GM13977 (cell line): ENCODE measurements at regions not wholly inside any gene's neighbourhood (a gene's known extent, or its start where the extent isn't known, plus 50 kb on each side); places are given as distances from the start of the nearest gene placed in this dataset.

Experiments used
- DNase-seq: peaks from one replicate; pipeline ENCODE4 v3.0.0; 2012; ENCODE audit warnings: low spot score
- in situ Hi-C: fragments of 300-500 bp; cut with MboI; formaldehyde crosslinking; loops from one replicate; pipeline ENCODE4 v1.12.0; 2022; ENCODE audit warnings: low sequenced_read_pairs, low pct_unique_long_range_greater_than_20kb, mixed read lengths, inconsistent platforms; ENCODE audit not compliant: unreplicated experiment
- TF ChIP-seq, protein P1 (sequence below): IDR thresholded peaks from 2 replicates; pipeline ENCODE4 v1.5.1; 2012; ENCODE audit warnings: mild to moderate bottlenecking, control low read depth; ENCODE audit not compliant: insufficient read depth; ENCODE audit errors: extremely low read depth, missing control alignments

DNA sequence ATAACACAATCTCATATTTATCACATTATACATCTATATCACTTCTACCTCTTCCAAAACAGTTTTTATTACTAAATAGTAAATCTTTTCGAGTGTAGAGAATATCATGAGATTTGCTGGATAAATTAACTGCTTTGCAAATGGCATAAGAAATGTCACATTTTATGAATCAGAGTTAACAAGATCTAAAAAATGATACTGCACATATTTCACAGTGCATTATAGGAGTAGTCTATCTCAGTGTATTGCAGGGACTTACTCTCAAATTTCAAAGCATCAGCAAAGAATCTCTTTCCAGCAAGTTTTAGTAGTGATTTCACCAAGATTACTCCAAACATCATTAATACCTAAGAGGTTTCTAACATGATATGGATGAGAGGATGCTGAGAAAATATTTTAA, 687.1 kb upstream of the SLITRK1 start:
- DNase-seq: no peak
- TF ChIP-seq, protein P1, sequence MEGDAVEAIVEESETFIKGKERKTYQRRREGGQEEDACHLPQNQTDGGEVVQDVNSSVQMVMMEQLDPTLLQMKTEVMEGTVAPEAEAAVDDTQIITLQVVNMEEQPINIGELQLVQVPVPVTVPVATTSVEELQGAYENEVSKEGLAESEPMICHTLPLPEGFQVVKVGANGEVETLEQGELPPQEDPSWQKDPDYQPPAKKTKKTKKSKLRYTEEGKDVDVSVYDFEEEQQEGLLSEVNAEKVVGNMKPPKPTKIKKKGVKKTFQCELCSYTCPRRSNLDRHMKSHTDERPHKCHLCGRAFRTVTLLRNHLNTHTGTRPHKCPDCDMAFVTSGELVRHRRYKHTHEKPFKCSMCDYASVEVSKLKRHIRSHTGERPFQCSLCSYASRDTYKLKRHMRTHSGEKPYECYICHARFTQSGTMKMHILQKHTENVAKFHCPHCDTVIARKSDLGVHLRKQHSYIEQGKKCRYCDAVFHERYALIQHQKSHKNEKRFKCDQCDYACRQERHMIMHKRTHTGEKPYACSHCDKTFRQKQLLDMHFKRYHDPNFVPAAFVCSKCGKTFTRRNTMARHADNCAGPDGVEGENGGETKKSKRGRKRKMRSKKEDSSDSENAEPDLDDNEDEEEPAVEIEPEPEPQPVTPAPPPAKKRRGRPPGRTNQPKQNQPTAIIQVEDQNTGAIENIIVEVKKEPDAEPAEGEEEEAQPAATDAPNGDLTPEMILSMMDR: no peak
- in situ Hi-C loops: no loop called here

DNA sequence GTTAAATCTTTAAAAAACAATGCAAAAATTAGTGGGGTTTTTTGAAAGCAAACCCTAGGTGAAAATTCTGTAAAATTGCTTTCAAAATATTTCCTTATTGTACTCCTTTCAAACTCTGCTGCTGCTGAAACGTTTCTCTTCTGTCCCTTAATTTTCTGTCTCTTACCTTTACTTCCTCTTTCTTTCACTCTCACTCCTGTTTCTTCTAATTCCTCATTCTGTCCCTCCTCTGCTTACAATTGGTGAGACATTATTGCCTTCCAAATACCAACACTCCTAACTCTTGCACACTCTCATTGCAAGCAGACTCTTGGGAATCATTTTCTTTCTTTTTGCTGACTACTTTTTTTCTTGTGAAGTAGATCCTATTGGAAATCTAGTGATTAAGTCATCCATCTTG, 685.6 kb upstream of the SLITRK1 start:
- TF ChIP-seq, protein P1: no peak
- DNase-seq: no peak
- in situ Hi-C loops: no loop called here

- in situ Hi-C loops: no loop called here
- no peak for DNase-seq
- TF ChIP-seq, protein P1: no peak
Observed at GRCh38 chr13:84566780-84567179, 684.5 kb upstream of the SLITRK1 start.

DNA sequence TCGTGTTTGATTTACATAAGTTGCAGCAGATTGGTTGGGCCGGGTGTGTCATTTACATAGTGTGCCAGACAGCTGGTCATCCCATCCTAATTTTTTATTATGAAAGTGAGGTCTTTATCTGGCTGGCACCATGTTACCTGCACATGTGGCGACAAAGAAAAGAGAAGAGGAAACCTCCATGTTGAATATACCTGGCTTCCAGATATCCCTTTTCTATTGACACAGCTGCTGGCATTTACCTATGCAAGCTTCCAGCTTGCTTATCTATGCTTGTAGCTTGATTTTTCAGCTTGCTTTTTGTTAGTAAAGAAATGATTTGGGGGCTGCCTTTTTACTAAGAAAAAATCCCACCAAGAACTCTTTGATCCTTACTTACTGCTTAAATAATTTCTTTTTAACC, 681.3 kb upstream of the SLITRK1 start:
- in situ Hi-C loops: no loop called here
- TF ChIP-seq, protein P1: no peak
- DNase-seq: no peak

GRCh38 chr13:84553227-84553626, 671.0 kb upstream of the SLITRK1 start:
- TF ChIP-seq, protein P1: no peak
- DNase-seq: no peak
- in situ Hi-C loops: no loop called here

DNA sequence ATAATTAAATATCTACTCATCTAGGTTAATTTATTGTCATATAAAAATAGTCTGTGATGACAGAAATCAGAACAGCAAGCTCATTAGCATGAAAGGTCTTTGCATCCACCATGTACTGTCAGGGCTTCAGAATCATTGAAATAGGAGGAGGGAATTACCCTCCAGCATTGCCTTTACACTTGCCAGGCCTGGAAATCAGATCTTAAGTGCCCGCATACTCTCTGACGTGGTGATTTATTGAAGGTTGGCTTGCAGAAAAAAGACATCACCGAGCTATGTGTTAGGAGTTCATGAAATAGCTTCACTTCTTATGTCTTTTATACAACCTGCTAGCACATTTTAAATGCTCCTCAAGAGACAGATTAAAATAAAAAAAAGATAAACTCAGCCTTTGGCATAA, 661.7 kb upstream of the SLITRK1 start:
- DNase-seq: no peak
- TF ChIP-seq, protein P1: no peak
- in situ Hi-C loops: no loop called here

DNA sequence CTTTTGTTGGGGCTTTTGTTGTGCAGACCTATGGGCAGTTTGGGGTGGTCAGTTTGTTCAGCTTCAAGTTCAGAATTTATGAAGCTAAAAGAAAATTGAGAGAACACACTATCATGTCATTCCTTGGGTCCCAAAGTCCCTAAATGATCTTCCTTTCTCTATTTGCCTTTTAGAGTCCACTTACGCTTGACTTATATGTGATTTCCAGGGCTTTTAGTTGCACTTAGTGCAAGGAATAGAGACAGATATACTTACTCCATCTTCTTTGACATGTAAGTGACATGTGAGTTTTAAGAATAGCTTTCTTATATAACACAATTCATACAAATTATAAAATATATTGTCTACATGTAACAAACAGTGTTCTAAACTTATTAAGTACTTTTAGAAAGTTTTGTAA, 660.1 kb upstream of the SLITRK1 start:
- in situ Hi-C loops: no loop called here
- TF ChIP-seq, protein P1: no peak
- DNase-seq: no peak
